ENCODE measurements at regions not wholly inside any gene's neighbourhood (a gene's known extent, or its start where the extent isn't known, plus 50 kb on each side); places are given as distances from the start of the nearest gene placed in this dataset.

DNA sequence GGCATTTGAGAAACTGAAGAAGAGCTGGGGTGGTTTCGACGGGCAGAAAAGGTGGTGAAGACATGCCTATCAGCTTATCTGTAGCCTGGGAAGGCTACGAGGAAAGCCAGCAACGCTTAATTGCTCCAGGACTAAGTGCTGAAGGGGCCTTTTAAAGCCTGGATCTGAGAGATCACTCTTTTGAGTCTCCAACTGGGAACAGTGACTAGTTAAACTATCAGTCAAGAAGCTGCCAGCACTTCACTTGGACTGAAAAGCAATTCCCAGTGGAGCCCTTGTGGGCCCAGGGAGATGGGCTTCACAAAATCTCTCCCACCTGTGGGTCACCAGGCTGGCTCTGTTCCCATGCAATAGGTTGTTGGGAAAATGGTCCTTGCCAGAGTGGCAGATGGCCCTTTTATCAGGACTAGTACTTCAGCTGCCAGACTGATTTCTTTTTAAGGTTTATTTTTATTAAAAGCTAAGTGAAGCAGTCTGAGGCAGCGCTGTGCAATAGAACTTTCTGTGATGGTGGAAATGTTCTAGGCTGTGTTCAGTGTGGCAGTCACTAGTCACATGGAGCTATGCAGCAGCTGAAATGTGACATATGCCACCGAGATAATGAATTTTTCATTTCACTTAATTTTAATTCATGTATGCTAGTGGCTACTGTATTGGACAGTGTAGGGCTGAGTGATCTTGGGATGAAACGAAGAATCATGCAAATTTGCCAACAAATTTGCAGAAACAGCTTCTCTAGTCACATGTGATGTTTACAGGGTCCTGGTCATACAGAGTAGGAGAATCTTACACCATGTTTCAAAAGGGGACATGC is 276.8 kb downstream of the PCNX1 start:
- TF ChIP-seq, protein P1, sequence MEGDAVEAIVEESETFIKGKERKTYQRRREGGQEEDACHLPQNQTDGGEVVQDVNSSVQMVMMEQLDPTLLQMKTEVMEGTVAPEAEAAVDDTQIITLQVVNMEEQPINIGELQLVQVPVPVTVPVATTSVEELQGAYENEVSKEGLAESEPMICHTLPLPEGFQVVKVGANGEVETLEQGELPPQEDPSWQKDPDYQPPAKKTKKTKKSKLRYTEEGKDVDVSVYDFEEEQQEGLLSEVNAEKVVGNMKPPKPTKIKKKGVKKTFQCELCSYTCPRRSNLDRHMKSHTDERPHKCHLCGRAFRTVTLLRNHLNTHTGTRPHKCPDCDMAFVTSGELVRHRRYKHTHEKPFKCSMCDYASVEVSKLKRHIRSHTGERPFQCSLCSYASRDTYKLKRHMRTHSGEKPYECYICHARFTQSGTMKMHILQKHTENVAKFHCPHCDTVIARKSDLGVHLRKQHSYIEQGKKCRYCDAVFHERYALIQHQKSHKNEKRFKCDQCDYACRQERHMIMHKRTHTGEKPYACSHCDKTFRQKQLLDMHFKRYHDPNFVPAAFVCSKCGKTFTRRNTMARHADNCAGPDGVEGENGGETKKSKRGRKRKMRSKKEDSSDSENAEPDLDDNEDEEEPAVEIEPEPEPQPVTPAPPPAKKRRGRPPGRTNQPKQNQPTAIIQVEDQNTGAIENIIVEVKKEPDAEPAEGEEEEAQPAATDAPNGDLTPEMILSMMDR (conservative IDR thresholded peaks at IDR 0.05; ENCODE audit: low read depth in 2 of 2), result no peak
- TF ChIP-seq CREB1 (CRISPR knock-in tag; IDR thresholded peaks at IDR 0.05; ENCODE audit: low read depth), result no peak
- no peak for TF ChIP-seq STAT1 (IDR thresholded peaks at IDR 0.05; ENCODE audit: unreplicated experiment)
- TF ChIP-seq POLR2AphosphoS5 (IDR thresholded peaks at IDR 0.05; ENCODE audit: low read depth), result no peak
- TF ChIP-seq, protein P2, sequence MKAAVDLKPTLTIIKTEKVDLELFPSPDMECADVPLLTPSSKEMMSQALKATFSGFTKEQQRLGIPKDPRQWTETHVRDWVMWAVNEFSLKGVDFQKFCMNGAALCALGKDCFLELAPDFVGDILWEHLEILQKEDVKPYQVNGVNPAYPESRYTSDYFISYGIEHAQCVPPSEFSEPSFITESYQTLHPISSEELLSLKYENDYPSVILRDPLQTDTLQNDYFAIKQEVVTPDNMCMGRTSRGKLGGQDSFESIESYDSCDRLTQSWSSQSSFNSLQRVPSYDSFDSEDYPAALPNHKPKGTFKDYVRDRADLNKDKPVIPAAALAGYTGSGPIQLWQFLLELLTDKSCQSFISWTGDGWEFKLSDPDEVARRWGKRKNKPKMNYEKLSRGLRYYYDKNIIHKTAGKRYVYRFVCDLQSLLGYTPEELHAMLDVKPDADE (IDR thresholded peaks at IDR 0.05), result no peak

All from GM23338 (cell line).